Endothelial cell of umbilical vein (primary cell): ENCODE measurements at regions not wholly inside any gene's neighbourhood (a gene's known extent, or its start where the extent isn't known, plus 50 kb on each side); places are given as distances from the start of the nearest gene placed in this dataset.

Experiments used
- BruUV-seq: library from RNA; stranded (reverse); fragments of 400-500 nt; replicated peaks from 2 replicates; lab custom pipeline; 2021; lab: Mats Ljungman, UMichigan
- CTCF ChIA-PET: fragments of 300-600, 350-600 bp; sonication (Branson Sonifier 250); formaldehyde crosslinking; loops from one replicate; lab custom pipeline; 2021; ENCODE audit warnings: antibody characterized with exemption, inconsistent platforms; lab: Charles Lee
- POLR2A ChIA-PET: fragments of 300-600, 350-600 bp; sonication (Branson Sonifier 250); formaldehyde crosslinking; loops from one replicate; lab custom pipeline; 2021; ENCODE audit warnings: antibody characterized with exemption, inconsistent platforms; lab: Charles Lee
- DNase-seq: peaks from one replicate; pipeline ENCODE4 v3.0.0-alpha.2; 2011; ENCODE audit warnings: low read depth, low spot score
- FAIRE-seq: peaks from 2 replicates; lab custom pipeline; 2011; peaks lifted over from hg19 to GRCh38; lab: Jason Lieb, UNC
- H2AFZ ChIP-seq: 2 replicates; pipeline ENCODE4 v1.6.0; 2012; ENCODE audit warnings: low read depth, low read length, control low read depth, inconsistent platforms
- H3K27ac ChIP-seq: 2 replicates; pipeline ENCODE4 v1.5.1; 2011; ENCODE audit warnings: low read depth, mild to moderate bottlenecking, control low read depth, low read length, moderate library complexity; ENCODE audit not compliant: insufficient read depth
- H3K27me3 ChIP-seq, 2 experiments: 2 replicates each; pipeline versions ENCODE4 v1.6.0 to v1.6.1; 2011; ENCODE audit warnings: low read length in 2 of 2, mixed read lengths in 1 of 2; ENCODE audit not compliant: control insufficient read depth in 2 of 2, insufficient read depth in 2 of 2
- H3K36me3 ChIP-seq, 2 experiments: 2 replicates in 1 of 2; 3 replicates in 1 of 2; pipeline ENCODE4 v1.5.1; 2011; ENCODE audit warnings: low read length in 2 of 2, mild to moderate bottlenecking in 1 of 2, moderate library complexity in 1 of 2; ENCODE audit not compliant: control insufficient read depth in 2 of 2, insufficient read depth in 2 of 2; ENCODE audit errors: extremely low read depth in 1 of 2
- H3K4me1 ChIP-seq: 3 replicates; pipeline ENCODE4 v1.5.1; 2011; ENCODE audit warnings: mild to moderate bottlenecking, low read length; ENCODE audit not compliant: control insufficient read depth, insufficient read depth; ENCODE audit errors: extremely low read depth
- H3K4me2 ChIP-seq: 2 replicates; pipeline ENCODE4 v1.6.1; 2011; ENCODE audit warnings: low read length, control low read depth, mixed read lengths; ENCODE audit not compliant: insufficient read depth
- H3K4me3 ChIP-seq, 3 experiments: fragments of 200-600 bp in 1 of 3; sonication (generic), shearing (Covaris generic) in 1 of 3; replicated peaks in 1 of 3; 2 replicates each; pipeline ENCODE4 v1.5.1; 2011 to 2016; ENCODE audit warnings: control low read depth in 3 of 3, low read length in 3 of 3, mild to moderate bottlenecking in 2 of 3, inconsistent platforms in 1 of 3, low read depth in 1 of 3, moderate library complexity in 1 of 3; ENCODE audit not compliant: insufficient read depth in 1 of 3
- H3K79me2 ChIP-seq: 2 replicates; pipeline ENCODE4 v1.6.0; 2012; ENCODE audit warnings: low read length, inconsistent platforms; ENCODE audit not compliant: control insufficient read depth, insufficient read depth
- H3K9ac ChIP-seq: replicated peaks from 2 replicates; pipeline ENCODE3; 2011; ENCODE audit warnings: low read length, control low read depth; ENCODE audit not compliant: insufficient read depth; ENCODE audit errors: extremely low read depth
- H3K9me1 ChIP-seq: replicated peaks from 3 replicates; pipeline ENCODE4 v1.6.0; 2011; ENCODE audit warnings: mild to moderate bottlenecking, low read length; ENCODE audit not compliant: control insufficient read depth, insufficient read depth; ENCODE audit errors: extremely low read depth
- H3K9me3 ChIP-seq: replicated peaks from 2 replicates; pipeline ENCODE4 v1.5.1; 2012; ENCODE audit warnings: low read length, inconsistent platforms; ENCODE audit not compliant: control insufficient read depth, insufficient read depth
- H4K20me1 ChIP-seq: replicated peaks from 2 replicates; pipeline ENCODE3; 2011; ENCODE audit warnings: mild to moderate bottlenecking, low read length; ENCODE audit not compliant: control insufficient read depth, insufficient read depth; ENCODE audit errors: extremely low read depth
- EZH2 ChIP-seq: IDR thresholded peaks from 2 replicates; pipeline ENCODE4 v1.6.1; 2012; ENCODE audit warnings: borderline replicate concordance, low read depth, mild to moderate bottlenecking, moderate library complexity, low read length, inconsistent platforms; ENCODE audit not compliant: severe bottlenecking
- FOS ChIP-seq: IDR thresholded peaks from 2 replicates; pipeline ENCODE4 v1.6.1; 2011; ENCODE audit warnings: mild to moderate bottlenecking, low read length, moderate library complexity, borderline replicate concordance; ENCODE audit not compliant: insufficient read depth
- GATA2 ChIP-seq: IDR thresholded peaks from 2 replicates; pipeline ENCODE4 v1.7.0; 2011; ENCODE audit warnings: low read depth, mild to moderate bottlenecking, moderate library complexity, mixed read lengths, low read length; ENCODE audit not compliant: insufficient read length, insufficient read depth
- JUN ChIP-seq: IDR thresholded peaks from 2 replicates; pipeline ENCODE4 v1.6.1; 2011; ENCODE audit warnings: borderline replicate concordance, low read depth; ENCODE audit not compliant: insufficient read length, insufficient read depth
- MYC ChIP-seq: IDR thresholded peaks from one replicate; pipeline ENCODE4 v1.6.1; 2011; ENCODE audit warnings: mild to moderate bottlenecking, low read depth, low read length
- POLR2A ChIP-seq: IDR thresholded peaks from 2 replicates; pipeline ENCODE4 v1.6.1; 2012; ENCODE audit warnings: low read depth, mild to moderate bottlenecking, control low read depth, low read length
- POLR2AphosphoS5 ChIP-seq: IDR thresholded peaks from 2 replicates; pipeline ENCODE4 v1.6.1; 2012; ENCODE audit warnings: low read depth, mild to moderate bottlenecking, control low read depth, low read length, moderate library complexity; ENCODE audit not compliant: insufficient read depth
- dilution Hi-C: fragments of 300-500 bp; cut with MboI; formaldehyde crosslinking; loops from one replicate; pipeline ENCODE4 v1.15.0; 2019; ENCODE audit warnings: low sequenced_read_pairs; ENCODE audit not compliant: extremely low pct_ligation_motif_present
- intact Hi-C: fragments of 100-400 bp; cut with micrococcal nuclease; formaldehyde crosslinking; loops from one replicate; pipeline ENCODE4 v1.10.0; 2022
- TF ChIP-seq, protein P1 (sequence below): IDR thresholded peaks from 2 replicates; pipeline ENCODE4 v1.6.1; 2011; ENCODE audit not compliant: insufficient read depth, insufficient read length
- TF ChIP-seq, protein P2 (sequence below), 2 donors: IDR thresholded peaks; 1 replicate in 1 of 2; 2 replicates in 1 of 2; pipeline ENCODE4 v1.5.1; 2011; ENCODE audit warnings: low read length in 2 of 2, mild to moderate bottlenecking in 2 of 2, moderate library complexity in 2 of 2, control low read depth in 1 of 2, inconsistent platforms in 1 of 2, low read depth in 1 of 2; ENCODE audit not compliant: insufficient read depth in 1 of 2; ENCODE audit errors: extremely low read depth in 1 of 2

DNA sequence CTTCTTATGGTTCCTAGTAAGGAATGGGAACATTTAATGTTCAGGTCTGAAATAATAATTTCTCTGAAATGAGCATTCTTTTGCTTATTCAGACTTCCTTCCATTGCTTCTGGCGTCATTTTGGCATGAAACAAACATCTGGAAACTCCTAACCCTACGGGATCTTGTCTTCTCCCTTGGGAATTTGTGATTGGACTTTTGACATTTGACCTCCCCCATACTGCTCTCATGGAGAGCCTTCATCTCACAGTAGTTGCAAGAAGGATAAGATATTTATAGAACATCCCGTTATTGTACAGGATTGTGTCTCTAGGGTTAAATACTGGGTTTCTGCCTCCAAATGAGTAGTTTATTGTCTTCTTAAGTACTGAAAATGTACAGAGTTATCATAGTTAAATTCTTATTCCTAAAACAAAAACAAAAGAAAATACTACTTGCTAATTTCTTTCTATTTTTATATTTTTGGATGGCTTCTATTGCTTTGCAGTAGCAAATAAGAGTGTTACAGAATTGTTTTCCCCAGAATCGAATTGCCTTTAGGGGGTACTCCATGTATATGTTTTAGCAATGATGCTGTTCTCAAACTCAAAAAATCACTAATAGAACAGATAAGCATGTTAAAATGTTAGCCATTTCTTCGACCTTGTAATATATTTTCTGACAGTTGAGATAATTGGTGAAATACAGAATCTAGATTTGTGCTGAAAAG is 366.8 kb downstream of the DLEU7 start:
- Histone ChIP-seq H3K9ac (no peak overlapping the region), H3K4me2 (no peak overlapping the region), H3K27ac (no peak overlapping the region), H4K20me1 (no peaks in the 10 kb centered on the region), H3K27me3 (no peaks in the 10 kb centered on the region), H2AFZ (no peak overlapping the region), H3K4me3 (no peak overlapping the region), H3K4me1 (no peaks in the 10 kb centered on the region), H3K36me3 (no peaks in the 10 kb centered on the region), H3K9me1 (no peaks in the 10 kb centered on the region), H3K9me3 (no peaks in the 10 kb centered on the region), H3K79me2 (no peaks in the 10 kb centered on the region)
- FAIRE-seq (no peak), DNase-seq (no peak)
- intact Hi-C loops = no loop called here
- TF ChIP-seq, protein P1, sequence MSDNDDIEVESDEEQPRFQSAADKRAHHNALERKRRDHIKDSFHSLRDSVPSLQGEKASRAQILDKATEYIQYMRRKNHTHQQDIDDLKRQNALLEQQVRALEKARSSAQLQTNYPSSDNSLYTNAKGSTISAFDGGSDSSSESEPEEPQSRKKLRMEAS = no peak
- no peak for TF ChIP-seq EZH2
- TF ChIP-seq, protein P2, sequence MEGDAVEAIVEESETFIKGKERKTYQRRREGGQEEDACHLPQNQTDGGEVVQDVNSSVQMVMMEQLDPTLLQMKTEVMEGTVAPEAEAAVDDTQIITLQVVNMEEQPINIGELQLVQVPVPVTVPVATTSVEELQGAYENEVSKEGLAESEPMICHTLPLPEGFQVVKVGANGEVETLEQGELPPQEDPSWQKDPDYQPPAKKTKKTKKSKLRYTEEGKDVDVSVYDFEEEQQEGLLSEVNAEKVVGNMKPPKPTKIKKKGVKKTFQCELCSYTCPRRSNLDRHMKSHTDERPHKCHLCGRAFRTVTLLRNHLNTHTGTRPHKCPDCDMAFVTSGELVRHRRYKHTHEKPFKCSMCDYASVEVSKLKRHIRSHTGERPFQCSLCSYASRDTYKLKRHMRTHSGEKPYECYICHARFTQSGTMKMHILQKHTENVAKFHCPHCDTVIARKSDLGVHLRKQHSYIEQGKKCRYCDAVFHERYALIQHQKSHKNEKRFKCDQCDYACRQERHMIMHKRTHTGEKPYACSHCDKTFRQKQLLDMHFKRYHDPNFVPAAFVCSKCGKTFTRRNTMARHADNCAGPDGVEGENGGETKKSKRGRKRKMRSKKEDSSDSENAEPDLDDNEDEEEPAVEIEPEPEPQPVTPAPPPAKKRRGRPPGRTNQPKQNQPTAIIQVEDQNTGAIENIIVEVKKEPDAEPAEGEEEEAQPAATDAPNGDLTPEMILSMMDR (IDR thresholded peaks at IDR 0.05; ENCODE audit: extremely low read depth in 1 of 2, insufficient read depth in 1 of 2, low read depth in 1 of 2, low read length in 2 of 2) = no peak
- no peak for TF ChIP-seq POLR2AphosphoS5
- TF ChIP-seq FOS = no peak
- no peak for TF ChIP-seq GATA2
- no peak for TF ChIP-seq POLR2A
- TF ChIP-seq MYC = no peak
- TF ChIP-seq JUN = no peak
- CTCF ChIA-PET = interaction anchor here (1.5 kb wide), 1 partner anchor 14 kb away, joined by 3 read pairs; no protein-coding TSS in a partner anchor
- POLR2A ChIA-PET = no interaction called here
- no TSS peak for BruUV-seq
- dilution Hi-C loops = no loop called here
